ENCODE measurements at regions not wholly inside any gene's neighbourhood (a gene's known extent, or its start where the extent isn't known, plus 50 kb on each side); places are given as distances from the start of the nearest gene placed in this dataset.

DNA sequence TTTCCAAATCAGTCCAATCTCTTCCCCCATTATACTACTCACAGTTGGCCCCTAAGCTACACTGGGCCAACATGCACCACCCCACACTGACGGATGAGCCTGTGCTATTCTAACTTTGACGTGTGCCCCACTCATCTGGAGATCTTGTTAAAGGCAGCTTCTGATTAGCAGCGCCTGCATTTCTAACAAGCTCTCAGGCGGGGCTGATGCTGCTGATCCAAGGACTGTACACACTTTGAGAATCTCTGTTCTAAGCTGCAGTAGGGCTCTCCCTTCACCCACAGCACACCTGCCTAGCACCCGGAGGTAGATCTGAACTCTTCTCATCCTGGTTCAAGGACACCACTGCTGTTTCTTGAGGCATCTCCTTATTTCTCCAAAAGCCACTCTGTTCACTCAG, 200.7 kb downstream of the SLC4A3 start:
- Histone ChIP-seq H3F3A (ENCODE audit: insufficient read depth, low read length) (no peaks in the 10 kb centered on the region), H3K9ac (ENCODE audit: low read length) (no peak overlapping the region), H3K36me3 (ENCODE audit: insufficient read depth, low read length) (no peaks in the 10 kb centered on the region), H3K27ac (ENCODE audit: low read depth, low read length, poor library complexity, severe bottlenecking) (no peak overlapping the region), H3K9me2 (ENCODE audit: low read depth, low read length) (no peaks in the 10 kb centered on the region), H4K20me1 (ENCODE audit: insufficient read depth, low read length) (no peaks in the 10 kb centered on the region), H3K27me3 (ENCODE audit: insufficient read depth, low read length) (no peaks in the 10 kb centered on the region), H2AFZ (ENCODE audit: low read length) (no peak overlapping the region), H3K4me3 (ENCODE audit: low read depth, low read length, poor library complexity, severe bottlenecking) (no peak overlapping the region), H3K9me3 (ENCODE audit: low read length) (no peaks in the 10 kb centered on the region), H3K4me2 (ENCODE audit: low read length) (no peak overlapping the region), H3K79me2 (ENCODE audit: insufficient read depth, low read length) (no peaks in the 10 kb centered on the region), H3K4me1 (ENCODE audit: insufficient read depth, low read length, severe bottlenecking) (no peaks in the 10 kb centered on the region)
- TF ChIP-seq, protein P1, sequence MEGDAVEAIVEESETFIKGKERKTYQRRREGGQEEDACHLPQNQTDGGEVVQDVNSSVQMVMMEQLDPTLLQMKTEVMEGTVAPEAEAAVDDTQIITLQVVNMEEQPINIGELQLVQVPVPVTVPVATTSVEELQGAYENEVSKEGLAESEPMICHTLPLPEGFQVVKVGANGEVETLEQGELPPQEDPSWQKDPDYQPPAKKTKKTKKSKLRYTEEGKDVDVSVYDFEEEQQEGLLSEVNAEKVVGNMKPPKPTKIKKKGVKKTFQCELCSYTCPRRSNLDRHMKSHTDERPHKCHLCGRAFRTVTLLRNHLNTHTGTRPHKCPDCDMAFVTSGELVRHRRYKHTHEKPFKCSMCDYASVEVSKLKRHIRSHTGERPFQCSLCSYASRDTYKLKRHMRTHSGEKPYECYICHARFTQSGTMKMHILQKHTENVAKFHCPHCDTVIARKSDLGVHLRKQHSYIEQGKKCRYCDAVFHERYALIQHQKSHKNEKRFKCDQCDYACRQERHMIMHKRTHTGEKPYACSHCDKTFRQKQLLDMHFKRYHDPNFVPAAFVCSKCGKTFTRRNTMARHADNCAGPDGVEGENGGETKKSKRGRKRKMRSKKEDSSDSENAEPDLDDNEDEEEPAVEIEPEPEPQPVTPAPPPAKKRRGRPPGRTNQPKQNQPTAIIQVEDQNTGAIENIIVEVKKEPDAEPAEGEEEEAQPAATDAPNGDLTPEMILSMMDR (IDR thresholded peaks at IDR 0.05; ENCODE audit: low read length), result no peak
- no peak for TF ChIP-seq EZH2 (IDR thresholded peaks at IDR 0.05; ENCODE audit: borderline replicate concordance, low read length)

DNA sequence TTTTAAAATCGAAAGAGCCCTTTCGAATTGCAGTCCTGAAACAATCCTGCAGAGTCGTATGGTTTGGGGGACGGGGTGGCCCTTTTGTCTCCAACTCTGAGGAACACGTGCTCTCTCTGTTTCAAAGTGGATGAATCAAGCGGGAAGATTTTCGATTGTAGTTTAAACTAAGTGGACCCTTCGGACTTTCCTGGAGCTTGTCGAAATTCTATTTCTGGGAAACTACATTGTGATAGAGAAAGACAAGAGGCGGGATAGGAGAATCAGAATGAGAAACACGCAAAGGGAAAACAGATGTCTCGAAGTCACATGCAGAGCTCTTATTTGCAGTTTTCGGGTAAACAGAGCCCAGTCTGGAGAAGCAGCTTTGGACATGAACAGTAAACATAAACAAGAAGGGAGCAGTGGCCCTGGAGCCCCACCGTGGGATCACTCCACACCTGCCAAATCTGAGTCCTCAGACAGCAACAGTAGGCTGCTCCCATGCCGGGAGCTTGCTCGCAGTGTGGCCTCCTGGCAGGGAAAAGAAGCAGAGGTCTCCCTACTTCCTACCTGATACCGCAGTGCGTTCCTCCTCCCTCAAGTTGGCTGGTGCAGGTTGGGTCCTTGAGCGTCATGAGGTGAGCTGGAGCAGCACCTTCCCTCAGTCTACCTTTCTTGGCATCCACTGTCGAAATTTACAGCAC, 202.4 kb downstream of the SLC4A3 start:
- Histone ChIP-seq H2AFZ (ENCODE audit: low read length) (no peak overlapping the region), H3K79me2 (ENCODE audit: insufficient read depth, low read length) (no peaks in the 10 kb centered on the region), H3K9me3 (ENCODE audit: low read length) (no peaks in the 10 kb centered on the region), H3K9me2 (ENCODE audit: low read depth, low read length) (no peaks in the 10 kb centered on the region), H3K4me3 (ENCODE audit: low read depth, low read length, poor library complexity, severe bottlenecking) (no peak overlapping the region), H3K36me3 (ENCODE audit: insufficient read depth, low read length) (no peaks in the 10 kb centered on the region), H3K27ac (ENCODE audit: low read depth, low read length, poor library complexity, severe bottlenecking) (no peak overlapping the region), H3K27me3 (ENCODE audit: insufficient read depth, low read length) (no peaks in the 10 kb centered on the region), H3F3A (ENCODE audit: insufficient read depth, low read length) (no peaks in the 10 kb centered on the region), H3K9ac (ENCODE audit: low read length) (no peak overlapping the region), H3K4me2 (ENCODE audit: low read length) (no peak overlapping the region), H3K4me1 (ENCODE audit: insufficient read depth, low read length, severe bottlenecking) (no peaks in the 10 kb centered on the region), H4K20me1 (ENCODE audit: insufficient read depth, low read length) (no peaks in the 10 kb centered on the region)
- no peak for TF ChIP-seq EZH2 (IDR thresholded peaks at IDR 0.05; ENCODE audit: borderline replicate concordance, low read length)
- TF ChIP-seq, protein P1 (IDR thresholded peaks at IDR 0.05; ENCODE audit: low read length), result no peak

DNA sequence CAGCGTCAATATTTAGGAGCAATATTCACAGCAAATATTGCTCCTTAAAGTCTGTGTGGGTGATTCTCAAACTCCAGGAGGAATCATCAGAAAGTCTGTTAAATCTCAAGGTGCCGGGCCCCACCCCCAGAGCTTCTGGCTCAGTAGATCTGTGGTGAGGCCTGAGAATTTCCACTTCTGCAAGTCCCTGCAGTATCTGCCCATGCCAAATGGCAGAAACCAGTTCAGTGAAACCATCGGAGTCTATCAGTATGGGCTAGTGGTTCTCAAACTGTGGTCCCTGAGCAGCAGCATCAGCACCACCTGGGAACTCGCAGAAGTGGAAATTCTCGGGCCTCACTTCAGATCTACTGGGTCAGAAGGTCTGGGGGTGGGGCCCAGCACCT, 202.9 kb downstream of the SLC4A3 start:
- TF ChIP-seq EZH2 (IDR thresholded peaks at IDR 0.05; ENCODE audit: borderline replicate concordance, low read length), result no peak
- TF ChIP-seq, protein P1 (IDR thresholded peaks at IDR 0.05; ENCODE audit: low read length), result no peak

More for the DNA sequence above, 202.9 kb downstream of the SLC4A3 start:
- Histone ChIP-seq H3K9me2 (ENCODE audit: low read depth, low read length) (no peaks in the 10 kb centered on the region), H2AFZ (ENCODE audit: low read length) (no peak overlapping the region), H3K79me2 (ENCODE audit: insufficient read depth, low read length) (no peaks in the 10 kb centered on the region), H3K9ac (ENCODE audit: low read length) (no peak overlapping the region), H3K36me3 (ENCODE audit: insufficient read depth, low read length) (no peaks in the 10 kb centered on the region), H3K27ac (ENCODE audit: low read depth, low read length, poor library complexity, severe bottlenecking) (no peak overlapping the region), H3K4me3 (ENCODE audit: low read depth, low read length, poor library complexity, severe bottlenecking) (no peak overlapping the region), H3K27me3 (ENCODE audit: insufficient read depth, low read length) (no peaks in the 10 kb centered on the region), H3K9me3 (ENCODE audit: low read length) (no peaks in the 10 kb centered on the region), H3F3A (ENCODE audit: insufficient read depth, low read length) (no peaks in the 10 kb centered on the region), H3K4me2 (ENCODE audit: low read length) (no peak overlapping the region), H4K20me1 (ENCODE audit: insufficient read depth, low read length) (no peaks in the 10 kb centered on the region), H3K4me1 (ENCODE audit: insufficient read depth, low read length, severe bottlenecking) (no peaks in the 10 kb centered on the region)

Data from OCI-LY1 (cell line).